ENCODE measurements at regions not wholly inside any gene's neighbourhood (a gene's known extent, or its start where the extent isn't known, plus 50 kb on each side); places are given as distances from the start of the nearest gene placed in this dataset.

DNA sequence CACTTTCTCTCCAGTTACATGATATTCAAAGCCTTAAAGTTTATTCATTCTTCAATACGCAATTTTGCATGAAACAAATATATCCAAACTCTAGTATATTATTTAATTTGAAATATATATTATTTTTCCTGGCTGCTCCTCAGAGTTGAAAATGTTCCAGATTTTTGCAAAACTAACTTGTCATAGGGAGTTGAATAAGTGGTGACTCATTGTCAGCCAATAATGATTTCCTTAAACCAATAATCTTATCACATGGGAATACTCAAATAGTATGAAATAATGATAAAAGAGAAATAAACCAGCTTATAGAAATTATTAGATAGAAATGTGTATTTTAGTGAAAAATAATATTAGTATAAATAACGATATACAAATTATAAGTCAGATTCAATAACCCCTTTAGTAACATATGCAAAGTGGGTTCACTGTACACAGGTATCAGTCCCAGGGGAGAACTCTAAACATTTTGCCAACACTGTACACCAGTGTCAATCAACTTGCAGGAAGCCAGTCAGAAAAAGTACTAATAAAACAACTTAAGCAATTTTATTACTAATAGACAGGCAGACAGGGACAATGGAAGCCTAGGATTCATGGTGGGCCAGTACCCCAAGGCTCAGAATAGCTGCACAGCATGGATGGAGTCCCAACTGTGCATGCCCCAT is 222.6 kb upstream of the KLHL1 start:
- TF ChIP-seq POLR2AphosphoS5 (IDR thresholded peaks at IDR 0.05; ENCODE audit: borderline replicate concordance, low read depth, low read length) (no peak), FOXP2 (optimal IDR thresholded peaks at IDR 0.05; ENCODE audit: control extremely low read depth, extremely low read length, insufficient read depth) (no peak)

Data from SK-N-MC (cell line).